Central memory CD4-positive, alpha-beta T cell (primary cell): ENCODE measurements at regions not wholly inside any gene's neighbourhood (a gene's known extent, or its start where the extent isn't known, plus 50 kb on each side); places are given as distances from the start of the nearest gene placed in this dataset.

Experiments used
- DNase-seq: peaks from one replicate; pipeline ENCODE4 v3.0.0; 2022

DNA sequence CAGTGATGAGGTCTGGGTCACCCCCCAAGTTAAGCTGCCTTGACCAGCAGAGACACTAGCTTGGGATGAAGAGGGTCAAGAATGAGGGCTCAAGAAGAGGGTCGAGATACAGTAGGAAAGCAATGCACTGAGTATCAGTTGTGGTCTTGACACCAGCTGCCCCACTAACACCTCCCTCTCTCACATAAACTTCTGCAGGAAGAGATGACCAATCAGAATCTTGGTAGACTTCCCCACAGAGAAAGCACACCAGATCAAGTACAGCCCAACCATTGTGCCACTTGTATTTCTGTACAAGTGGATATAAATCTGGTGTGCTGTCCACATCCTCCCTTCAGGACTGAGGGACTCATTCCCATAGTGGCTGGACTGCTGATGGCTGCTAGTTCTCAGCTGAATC, 101.2 kb upstream of the ELL2 start:
- DNase-seq = no peak

DNA sequence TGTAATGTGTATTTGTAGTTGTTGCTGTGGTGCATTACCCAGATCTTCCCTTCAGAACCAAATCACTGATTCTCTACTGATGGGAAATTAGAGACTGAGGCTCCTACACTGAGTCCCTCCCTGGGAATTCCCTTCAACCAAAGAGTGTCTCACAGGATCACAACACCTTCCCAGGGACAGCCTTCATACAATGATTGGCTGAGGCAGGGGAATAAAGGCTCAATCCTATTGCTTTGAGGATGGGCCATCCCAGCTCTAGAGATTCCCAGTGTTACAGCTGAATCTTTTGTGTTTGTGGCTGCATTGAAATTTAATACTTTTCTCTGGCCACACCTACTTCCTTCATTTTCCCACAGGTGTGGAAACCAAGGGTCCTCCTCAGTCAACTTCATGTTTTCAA, 96.4 kb upstream of the ELL2 start:
- DNase-seq = no peak

DNA sequence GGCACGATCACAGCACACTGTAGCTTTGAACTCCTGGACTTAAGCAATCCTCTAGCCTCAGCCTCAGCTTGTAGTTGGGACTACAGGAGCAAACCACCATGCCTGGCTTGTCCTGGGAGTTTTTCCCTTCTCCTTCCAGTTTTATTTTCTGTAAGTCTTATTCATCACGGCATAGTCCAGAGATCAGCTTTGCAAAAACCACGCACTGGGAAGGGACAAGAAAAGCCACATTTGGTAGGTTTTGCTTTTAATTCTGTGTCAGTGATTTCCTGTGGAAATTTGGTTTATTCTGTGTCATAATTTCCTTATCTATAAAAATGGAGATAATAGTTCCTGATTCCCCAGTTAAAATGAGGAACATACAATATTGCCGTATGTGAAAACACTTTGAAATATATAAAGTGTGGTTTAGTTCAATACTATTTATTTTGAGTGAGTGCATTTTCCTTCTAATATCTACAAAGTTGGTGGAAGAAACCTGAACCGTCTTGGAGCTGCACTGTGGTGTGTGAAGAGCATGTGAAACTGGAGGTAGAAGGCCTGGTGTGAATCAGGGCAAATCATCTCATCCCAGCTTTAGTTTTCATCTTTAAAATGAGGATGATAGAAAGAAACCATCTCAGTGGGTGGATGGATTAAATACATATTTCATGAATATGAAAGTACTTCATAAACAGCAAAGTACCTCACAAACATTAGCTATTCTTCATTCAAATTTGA, 92.8 kb upstream of the ELL2 start:
- DNase-seq = no peak

DNA sequence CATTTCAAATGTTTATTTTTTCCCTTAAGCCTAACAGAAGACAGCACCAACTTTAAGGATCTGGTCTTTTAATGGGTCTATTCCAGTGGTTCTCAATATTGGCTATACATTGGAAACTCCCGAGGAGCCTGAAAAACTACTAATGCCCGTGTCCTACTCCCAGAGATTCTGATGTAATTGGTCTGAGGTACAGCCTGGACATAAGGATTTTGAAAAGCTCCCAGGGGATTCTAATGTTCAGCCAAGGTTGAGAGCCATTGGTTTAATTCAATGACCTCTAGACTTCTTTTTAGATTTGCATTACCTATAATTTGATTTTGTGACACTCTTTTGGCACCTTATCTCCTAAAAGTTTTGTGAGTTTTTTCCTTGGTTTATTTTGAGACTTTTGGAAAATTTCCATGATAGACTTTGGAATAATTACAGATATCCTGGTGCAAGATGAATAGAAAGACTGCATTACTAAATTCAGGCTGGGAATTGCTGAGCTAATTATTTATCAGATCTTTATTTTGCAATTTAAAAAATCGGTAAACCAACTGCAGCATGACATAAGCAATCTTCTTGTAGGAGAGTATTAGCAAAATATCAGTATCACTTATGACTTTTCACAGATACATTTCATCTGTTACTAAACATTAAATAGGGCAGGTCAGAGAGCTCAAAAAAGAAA, 91.5 kb upstream of the ELL2 start:
- no peak for DNase-seq

DNA sequence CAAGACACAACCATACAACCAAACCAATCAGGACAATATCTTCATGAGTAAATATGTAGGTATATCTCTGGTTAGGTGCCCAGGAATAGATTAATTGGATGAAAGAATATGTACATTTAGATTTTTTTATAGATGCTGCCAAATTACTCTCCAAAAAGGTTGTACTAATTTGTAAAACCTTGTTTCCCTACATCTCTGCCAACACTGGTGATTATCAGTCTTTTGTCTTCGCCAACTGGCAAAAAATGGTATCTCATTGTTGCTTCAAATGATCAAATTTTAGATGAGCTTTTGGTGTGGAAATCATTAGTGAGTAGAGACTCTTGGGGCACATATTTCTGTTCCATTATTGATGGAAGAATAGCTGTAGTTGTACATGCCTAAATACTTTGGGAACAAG, 90.7 kb upstream of the ELL2 start:
- DNase-seq = no peak

DNA sequence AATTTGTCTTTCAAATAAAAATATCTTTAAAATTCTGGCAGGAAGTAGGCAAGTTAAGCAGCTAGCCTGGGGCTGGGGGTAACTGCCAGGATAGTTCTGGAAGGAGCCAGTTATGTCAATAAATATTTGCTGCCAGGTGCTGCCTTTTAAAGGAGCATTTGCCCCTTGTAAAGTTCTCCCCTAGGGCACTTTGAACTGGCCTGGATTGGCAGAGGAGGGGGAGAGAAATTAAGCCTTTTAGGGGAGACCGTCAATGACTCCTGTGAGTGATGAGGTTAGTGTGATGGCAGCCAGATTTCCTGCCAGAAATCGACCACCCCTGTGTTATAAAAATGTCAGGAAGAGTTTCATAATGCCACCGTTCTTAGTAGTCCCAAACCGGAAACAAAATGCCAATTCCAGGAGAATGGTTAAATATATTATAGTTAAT, 89.8 kb upstream of the ELL2 start:
- no peak for DNase-seq

DNA sequence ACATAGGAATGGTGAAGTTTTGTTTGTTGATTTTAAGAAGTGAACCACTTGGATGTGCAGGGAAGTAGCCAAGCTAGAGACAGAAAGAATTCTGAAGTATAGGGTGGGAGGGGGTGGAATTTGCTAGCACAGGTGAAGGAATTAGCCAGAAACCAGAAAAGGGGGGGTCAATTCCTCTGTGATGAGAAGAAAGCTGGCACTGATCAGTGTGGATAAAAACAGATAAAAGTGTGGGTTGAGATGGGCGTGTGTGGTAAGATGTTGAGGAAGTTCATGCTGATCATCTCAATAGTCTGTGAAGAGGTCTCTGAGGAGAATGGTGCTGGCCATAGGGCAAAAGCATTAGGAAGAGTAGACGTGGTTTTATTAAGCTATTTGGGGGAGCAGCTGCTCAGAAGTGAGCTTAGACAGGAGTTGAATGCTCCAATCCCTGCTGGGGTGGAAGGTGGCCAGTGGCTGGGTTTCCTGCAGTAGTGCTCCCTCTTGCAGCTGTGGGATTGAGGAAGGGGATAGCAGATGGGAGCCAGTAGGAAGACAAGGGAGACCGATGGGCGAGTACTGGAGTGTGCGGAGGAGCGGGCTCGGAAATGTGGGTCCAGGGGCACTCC, 88.7 kb upstream of the ELL2 start:
- DNase-seq = no peak

DNA sequence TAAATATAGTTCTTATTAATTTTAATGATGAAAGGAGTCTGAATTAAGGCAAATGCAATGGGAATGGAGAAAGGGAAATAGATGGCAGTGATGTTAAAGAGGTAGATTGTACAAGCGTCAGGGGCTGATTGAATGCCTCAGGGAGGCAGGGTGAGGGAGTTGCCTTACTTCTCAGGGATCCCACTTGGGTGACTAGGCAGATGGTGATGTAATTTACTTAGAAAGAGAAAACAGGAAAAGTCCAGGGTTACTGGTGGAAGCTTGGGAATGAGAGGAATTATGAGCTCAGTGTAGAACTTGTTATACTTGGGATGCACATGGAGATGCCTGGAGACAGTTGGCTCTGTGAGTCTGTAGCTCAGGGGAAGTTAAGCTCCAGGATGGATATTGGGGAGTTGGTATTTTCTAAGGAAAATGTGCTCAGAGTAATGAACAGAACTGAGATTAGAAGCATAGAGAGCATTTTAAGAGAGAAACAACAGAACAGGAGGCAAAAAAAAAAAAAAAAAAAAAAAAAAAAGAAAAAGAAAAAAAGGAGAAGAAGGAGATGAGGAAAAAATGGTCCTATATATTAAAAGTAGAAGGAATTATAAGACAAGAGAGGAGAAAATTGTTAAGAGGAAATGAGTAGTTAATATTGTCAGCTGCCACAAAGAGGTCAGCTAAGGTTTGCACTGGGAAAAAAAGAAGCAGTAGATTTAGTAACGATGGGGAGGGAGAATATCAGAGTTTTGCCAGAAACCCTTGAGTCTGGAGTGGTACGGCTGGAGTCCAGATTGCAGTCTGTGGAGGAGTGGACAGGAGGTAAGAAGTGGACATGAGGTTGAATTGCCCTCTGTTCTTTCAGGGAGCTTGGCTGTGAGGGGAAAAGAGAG, 88.0 kb upstream of the ELL2 start:
- no peak for DNase-seq

DNA sequence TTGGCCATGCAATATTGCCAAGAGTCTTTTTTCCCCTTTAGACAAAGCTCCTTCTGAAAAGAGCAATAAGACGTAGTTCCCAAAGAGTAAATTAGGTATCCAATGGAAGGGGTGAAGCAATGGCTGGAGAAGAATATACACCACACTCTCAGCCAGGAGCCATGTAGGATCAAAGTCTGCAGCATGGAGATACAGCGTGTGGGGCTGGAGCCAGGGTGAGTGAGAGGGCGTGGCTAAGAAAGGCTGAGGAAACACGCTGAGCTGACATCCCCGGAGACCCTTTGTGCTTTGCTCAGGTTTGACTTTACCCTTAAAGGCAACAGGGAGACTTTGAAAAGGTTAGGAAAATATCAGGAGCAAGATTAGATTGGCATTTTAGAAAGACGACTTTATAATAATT, 87.1 kb upstream of the ELL2 start:
- no peak for DNase-seq

DNA sequence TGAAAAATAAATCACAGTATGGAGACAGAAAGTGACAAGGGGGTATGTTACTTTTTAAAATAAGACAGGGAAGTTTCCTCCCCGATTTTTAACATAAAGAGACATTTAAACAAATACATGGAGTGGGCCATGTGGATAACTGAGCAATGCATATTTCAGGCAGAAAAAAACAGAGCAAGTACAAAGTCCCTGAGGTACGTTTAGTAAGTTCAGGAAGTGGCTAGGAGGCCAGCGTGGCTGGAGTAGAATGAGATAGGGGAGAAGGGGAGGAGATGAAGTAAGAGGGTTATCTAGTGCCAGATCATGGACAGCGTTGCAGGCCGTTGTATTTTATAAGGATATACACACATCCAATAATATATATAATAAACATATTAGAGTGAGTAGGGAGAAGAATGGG, 84.2 kb upstream of the ELL2 start:
- no peak for DNase-seq

DNA sequence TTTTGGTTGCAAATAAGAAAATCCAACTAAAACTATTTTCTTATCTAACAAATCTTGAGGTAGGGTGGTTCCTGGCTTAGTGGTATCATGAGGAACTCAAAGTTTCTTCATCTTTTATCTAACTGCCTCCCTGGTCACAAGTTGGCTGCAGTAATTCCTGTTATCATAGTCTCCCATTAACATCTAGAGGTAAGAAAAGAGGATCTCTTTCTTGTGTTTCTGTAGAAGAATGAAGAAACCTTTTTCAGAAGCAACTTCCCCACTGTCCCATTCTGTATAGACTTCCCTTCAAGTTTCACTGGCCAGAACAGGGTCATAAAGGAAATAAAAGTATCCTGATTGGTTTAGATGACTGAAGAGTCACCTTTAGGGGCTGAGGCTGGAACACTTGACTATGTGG, 81.8 kb upstream of the ELL2 start:
- no peak for DNase-seq

DNA sequence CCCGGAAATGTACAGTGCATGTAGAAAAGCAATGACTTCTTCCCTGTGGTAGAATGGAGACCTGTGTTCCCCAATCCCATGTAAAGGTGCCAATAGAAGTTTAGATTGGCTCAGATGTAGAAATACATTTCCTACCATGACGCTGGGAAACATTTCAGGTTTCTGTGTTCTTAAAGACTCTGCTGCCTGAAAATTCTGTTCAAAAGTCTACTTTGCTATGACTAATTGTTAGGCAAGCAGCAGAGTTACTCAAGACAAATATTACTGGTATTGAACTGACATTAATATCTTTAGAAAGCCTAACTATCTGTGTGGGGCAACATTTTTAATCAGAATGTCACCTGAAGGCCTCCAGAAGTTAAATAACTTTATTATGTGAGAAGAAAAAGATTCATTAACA, 75.5 kb upstream of the ELL2 start:
- DNase-seq = no peak

DNA sequence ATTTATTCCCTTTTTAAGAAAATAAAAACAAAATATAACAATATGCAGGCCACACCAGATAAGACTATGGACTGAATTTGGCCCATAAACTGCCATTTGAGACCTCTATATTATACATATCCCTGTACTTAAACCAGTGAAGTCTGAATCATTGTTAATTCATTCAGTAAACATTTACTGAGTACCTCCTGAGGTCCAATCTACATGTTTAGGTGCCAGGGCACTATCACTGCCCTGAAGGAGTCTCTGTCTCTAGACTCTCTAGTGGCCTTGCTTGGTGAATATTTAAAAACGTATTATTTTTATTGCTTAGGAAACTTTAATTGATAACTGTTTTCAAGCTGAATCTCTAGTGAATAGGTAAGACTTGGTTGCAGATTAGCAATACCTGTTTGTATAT, 74.7 kb upstream of the ELL2 start:
- no peak for DNase-seq

DNA sequence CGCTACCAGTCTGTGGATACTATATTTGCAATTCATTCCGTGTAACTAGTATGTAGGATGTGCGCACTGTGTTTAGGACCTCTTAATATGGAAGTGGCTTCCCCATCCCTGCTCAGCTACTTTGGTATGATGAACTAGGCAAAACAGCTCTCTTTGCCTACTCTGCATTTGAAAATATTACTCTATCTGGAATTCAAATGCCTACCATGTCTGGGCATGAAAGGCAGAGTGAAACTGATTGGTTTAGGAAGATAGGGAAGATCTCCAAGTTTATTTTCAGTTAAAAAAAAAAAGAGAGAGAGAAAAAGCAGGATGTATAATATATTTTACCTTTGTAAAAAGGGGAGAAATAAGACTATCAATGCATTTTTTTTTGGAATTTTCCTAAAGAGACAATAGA, 74.1 kb upstream of the ELL2 start:
- DNase-seq = no peak

DNA sequence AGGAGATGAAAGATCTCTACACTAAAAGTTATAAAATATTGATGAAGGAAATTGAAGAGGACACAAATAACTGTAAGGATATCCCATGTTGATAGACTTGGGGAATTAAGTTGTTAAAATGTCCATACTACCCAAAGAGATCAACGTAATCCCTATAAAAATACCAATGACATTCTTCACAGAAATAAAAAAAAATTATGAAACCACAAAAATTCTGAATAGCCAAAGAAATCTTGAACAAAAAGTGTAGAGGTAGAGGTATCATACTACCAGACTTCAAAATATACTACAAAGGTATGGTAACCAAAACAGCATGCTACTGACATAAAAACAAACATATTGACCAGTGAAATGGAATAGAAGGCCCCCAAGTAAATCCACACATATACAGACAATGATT, 71.5 kb upstream of the ELL2 start:
- no peak for DNase-seq

DNA sequence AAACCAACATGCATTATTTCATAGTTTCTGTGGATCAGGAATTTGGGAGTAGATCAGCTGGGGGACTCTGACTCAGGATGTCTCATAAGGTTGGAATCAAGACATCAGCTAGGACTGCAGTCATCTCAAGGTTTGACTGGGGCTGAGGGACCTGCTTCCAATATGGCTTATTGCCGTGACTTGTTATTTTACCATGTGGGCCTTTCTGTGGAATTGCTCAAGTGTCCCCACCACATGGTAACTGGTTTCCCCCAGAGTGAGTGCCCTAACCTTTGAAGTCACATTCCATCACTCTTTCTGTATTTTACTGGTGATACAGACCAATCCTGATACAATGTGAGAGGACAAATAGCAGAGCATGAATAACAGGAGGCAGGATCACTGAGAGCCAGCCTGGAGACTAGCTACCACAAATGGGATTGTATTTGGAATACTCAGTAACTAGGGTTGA, 70.2 kb upstream of the ELL2 start:
- DNase-seq = no peak

DNA sequence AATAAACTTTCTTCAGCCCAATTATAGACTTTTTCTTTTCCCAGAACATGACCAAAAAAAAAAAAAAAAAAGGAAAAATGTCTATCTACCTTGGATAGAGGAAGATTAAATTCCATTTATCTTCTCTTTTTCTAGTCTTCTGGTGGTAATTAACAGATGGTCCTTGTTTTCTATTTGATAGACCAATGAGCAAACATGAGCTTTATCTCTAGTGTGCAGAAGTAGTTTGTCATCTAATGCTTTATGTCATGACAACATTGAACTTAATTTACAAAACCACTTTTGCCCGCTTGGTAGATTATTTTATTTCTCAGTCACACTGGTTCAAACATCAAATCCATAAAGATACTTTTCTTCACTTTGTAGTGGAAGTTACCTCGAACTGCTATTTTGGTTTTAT, 69.5 kb upstream of the ELL2 start:
- DNase-seq = no peak

DNA sequence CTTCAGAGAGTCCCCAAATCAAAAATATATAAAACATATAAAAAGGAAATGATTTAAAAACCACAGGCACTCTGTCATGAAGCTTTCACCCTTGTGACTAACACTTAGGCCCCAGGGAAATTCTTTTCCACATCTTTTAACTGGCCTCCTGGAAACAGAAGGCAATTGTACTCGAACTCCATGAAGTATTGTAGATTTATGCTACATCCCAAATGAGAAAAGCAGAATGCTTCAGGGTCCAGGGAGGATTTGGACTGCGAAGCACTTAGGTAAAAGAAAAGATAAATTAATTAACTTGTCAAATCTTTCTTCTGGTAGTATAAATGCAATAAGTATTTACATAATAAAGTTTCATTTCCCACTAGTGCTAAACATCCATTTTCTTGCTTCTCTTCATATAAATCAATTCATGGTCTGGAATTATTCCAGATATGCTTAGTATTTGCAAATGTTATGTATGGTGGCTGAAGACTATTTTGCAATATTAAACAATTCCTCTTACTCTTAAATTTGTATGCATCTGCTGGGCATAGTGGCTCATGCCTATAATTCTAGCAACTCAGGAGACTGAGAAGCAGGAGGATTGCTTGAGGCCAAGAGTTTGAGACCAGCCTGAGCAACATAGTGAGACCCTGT, 64.9 kb upstream of the ELL2 start:
- DNase-seq = no peak

DNA sequence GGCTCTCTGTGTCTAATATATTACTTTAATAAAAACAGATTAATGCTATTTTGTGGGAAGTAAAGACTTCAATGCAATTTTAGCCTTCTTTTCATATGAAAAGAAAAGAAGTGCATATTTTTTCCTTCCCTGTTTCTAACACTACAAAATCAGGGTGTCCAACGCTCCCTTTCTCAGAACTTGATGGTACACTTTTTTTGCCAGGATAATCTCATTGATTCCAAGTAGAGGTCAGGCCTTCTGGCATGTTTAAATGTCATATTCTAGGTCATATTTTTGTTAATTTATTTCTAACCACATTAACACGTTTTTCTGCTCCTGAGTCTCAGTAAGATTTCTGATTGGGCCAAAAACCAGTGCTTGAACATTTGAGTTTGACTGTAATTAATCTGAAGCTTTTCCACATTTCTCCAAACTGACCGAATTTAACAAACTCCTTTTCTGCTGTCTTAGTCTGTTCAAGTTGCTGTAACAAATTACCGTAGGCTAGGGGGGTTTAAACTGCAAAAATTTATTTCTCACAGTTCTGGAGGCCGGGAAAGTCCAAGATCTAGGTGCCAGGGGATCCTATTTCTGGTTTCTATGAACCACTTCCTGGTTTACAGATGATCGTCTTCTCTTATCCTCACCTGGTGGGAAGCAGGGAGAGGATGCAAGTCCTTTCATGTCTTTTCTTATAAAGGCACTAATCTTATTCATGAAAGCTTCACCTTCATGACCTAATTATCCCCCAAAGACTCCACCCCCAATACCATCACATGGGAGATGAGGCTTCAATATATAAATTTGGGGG, 63.2 kb upstream of the ELL2 start:
- DNase-seq = no peak

DNA sequence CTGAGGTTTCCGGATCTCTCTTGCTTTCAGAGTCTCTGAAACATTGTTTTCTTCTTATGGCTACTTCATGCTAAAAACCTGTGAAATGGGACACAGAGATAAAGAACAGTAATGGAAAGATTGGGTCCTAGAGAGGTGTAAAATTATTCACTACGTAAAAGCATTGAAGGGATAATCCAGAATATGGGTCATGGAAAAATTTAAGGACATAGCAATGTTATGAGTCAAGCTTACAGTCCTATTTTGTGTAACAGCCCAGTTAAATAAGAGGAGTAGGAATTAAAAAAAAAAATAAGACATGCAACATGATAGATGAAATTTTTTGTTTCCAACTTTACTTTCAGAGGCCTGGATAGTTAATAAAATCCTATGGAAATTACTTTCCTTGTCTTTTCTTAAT, 61.9 kb upstream of the ELL2 start:
- DNase-seq = no peak

DNA sequence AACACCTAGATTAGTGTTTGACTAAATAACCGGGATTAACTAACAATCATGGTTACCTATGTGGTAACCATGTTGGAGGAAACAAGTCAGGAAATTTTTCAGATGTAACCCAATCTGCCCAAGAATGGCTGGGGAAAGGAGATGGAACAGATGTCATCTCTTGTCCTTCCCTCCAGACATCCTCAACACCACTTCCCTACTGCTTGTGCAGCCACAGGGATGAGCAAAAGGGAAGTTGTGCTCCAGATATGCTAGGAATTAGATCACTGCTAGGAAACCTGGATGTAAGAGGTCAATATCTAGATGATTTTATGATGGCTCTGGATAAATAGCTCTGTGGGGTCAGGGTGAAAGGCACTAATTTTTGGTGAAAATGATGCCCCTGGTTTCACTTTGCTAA, 61.3 kb upstream of the ELL2 start:
- DNase-seq = no peak

DNA sequence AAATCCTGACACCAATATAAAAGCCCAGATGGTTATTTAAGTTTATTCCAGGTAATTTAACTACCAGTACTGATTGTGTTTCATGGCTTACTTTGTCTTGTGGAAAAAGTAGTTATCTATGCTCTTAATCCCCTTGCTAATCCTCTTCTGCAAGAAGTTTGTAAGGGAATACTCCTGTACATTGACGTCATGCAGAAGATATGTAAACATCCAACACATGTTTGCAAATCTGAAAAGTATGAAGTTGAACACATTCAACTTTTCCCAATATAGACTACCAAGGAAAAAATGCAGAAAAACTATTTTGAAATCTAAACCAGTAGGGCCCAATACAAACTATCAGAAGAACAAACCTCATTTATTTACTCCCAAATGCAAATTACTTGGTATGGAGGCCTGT, 56.3 kb upstream of the ELL2 start:
- DNase-seq = no peak
